DND-41 (cell line): ENCODE measurements at regions not wholly inside any gene's neighbourhood (a gene's known extent, or its start where the extent isn't known, plus 50 kb on each side); places are given as distances from the start of the nearest gene placed in this dataset.

ENCODE experiments used
- ATAC-seq: fragments of 200-7000 bp; cut with Tn5 transposase; 3 replicates; pipeline ENCODE4 v1.9.1; 2021; ENCODE audit warnings: low read depth; ENCODE audit not compliant: insufficient read depth
- DNase-seq: peaks from one replicate; pipeline ENCODE4 v3.0.0-alpha.2; 2020
- H2AFZ ChIP-seq: 2 replicates; pipeline ENCODE4 v1.6.0; 2012; ENCODE audit warnings: low read depth, low read length
- H3K27ac ChIP-seq: 2 replicates; pipeline ENCODE4 v1.5.1; 2012; ENCODE audit warnings: low read length, inconsistent platforms
- H3K27me3 ChIP-seq: fragments of 200-600 bp; sonication (generic); 2 replicates; pipeline ENCODE4 v1.6.0; 2012; ENCODE audit warnings: low read length, mild to moderate bottlenecking, inconsistent platforms; ENCODE audit not compliant: insufficient read depth, poor library complexity
- H3K36me3 ChIP-seq: 2 replicates; pipeline ENCODE4 v1.5.1; 2012; ENCODE audit warnings: low read length, inconsistent platforms; ENCODE audit not compliant: insufficient read depth
- H3K4me1 ChIP-seq: 2 replicates; pipeline ENCODE4 v1.5.1; 2012; ENCODE audit warnings: mild to moderate bottlenecking, low read length; ENCODE audit not compliant: insufficient read depth
- H3K4me2 ChIP-seq: 2 replicates; pipeline ENCODE4 v1.6.0; 2012; ENCODE audit warnings: mild to moderate bottlenecking, moderate library complexity, low read length, inconsistent platforms; ENCODE audit not compliant: insufficient read depth
- H3K4me3 ChIP-seq, 2 experiments: fragments of 200-600 bp in 1 of 2; shearing (Covaris generic) in 1 of 2; 2 replicates each; pipeline ENCODE4 v1.5.1; 2012 to 2016; ENCODE audit warnings: inconsistent platforms in 2 of 2, low read length in 2 of 2, mild to moderate bottlenecking in 2 of 2, low read depth in 1 of 2, moderate library complexity in 1 of 2
- H3K79me2 ChIP-seq: 2 replicates; pipeline ENCODE4 v1.6.0; 2012; ENCODE audit warnings: low read length, inconsistent platforms; ENCODE audit not compliant: insufficient read depth
- H3K9ac ChIP-seq: 2 replicates; pipeline ENCODE4 v1.6.0; 2012; ENCODE audit warnings: low read depth, mild to moderate bottlenecking, inconsistent platforms, low read length, moderate library complexity
- H3K9me3 ChIP-seq: 2 replicates; pipeline ENCODE4 v1.5.1; 2012; ENCODE audit warnings: low read length, moderate library complexity, mild to moderate bottlenecking, inconsistent platforms; ENCODE audit not compliant: insufficient read depth, severe bottlenecking
- H4K20me1 ChIP-seq: 2 replicates; pipeline ENCODE4 v1.6.0; 2012; ENCODE audit warnings: low read length; ENCODE audit not compliant: insufficient read depth
- CTCF ChIP-seq: IDR thresholded peaks from 2 replicates; pipeline ENCODE4 v1.5.1; 2012; ENCODE audit warnings: borderline replicate concordance, low read length, moderate library complexity, mild to moderate bottlenecking; ENCODE audit not compliant: poor library complexity, severe bottlenecking; ENCODE audit errors: extremely low read depth
- EZH2 ChIP-seq: IDR thresholded peaks from 3 replicates; pipeline ENCODE4 v1.6.1; 2012; ENCODE audit warnings: borderline replicate concordance, low read depth, mild to moderate bottlenecking, moderate library complexity, low read length, inconsistent platforms; ENCODE audit not compliant: severe bottlenecking

- Histone ChIP-seq H3K9ac (no peak overlapping the region), H3K79me2 (no peaks in the 10 kb centered on the region), H3K27me3 (no peaks in the 10 kb centered on the region), H3K4me2 (no peak overlapping the region), H4K20me1 (no peaks in the 10 kb centered on the region), H3K36me3 (no peaks in the 10 kb centered on the region), H3K27ac (no peak overlapping the region), H2AFZ (no peak overlapping the region; the same call in 1 of the 2 replicates), H3K4me1 (no peaks in the 10 kb centered on the region), H3K9me3 (peaks cover 2% of the 10 kb centered on the region), H3K4me3 (no peak overlapping the region)
- peak; percentile 18 for DNase-seq
- TF ChIP-seq CTCF, result peak; percentile 85
- no peak for TF ChIP-seq EZH2
- peak; percentile 67; the same call in 2 of the 3 replicates for ATAC-seq
These were observed 52.9 kb upstream of the HPF1 start for GRCh38 chr4:169810325-169811323.

- Histone ChIP-seq H3K27ac (no peak overlapping the region), H3K79me2 (no peaks in the 10 kb centered on the region), H2AFZ (no peak overlapping the region), H3K9ac (no peak overlapping the region), H4K20me1 (no peaks in the 10 kb centered on the region), H3K4me2 (no peak overlapping the region), H3K36me3 (no peaks in the 10 kb centered on the region), H3K9me3 (peaks cover 3% of the 10 kb centered on the region), H3K27me3 (no peaks in the 10 kb centered on the region), H3K4me3 (no peak overlapping the region), H3K4me1 (no peaks in the 10 kb centered on the region)
- TF ChIP-seq CTCF (no peak), EZH2 (no peak)
- no peak for DNase-seq
- no peak for ATAC-seq
These were observed 50.3 kb upstream of the HPF1 start for GRCh38 chr4:169807934-169808509.
